H9 (cell line): ENCODE measurements at regions not wholly inside any gene's neighbourhood (a gene's known extent, or its start where the extent isn't known, plus 50 kb on each side); places are given as distances from the start of the nearest gene placed in this dataset.

ENCODE experiments used
- DNase-seq: peaks from one replicate; pipeline ENCODE4 v3.0.0-alpha.2; 2017
- H2AFZ ChIP-seq: one replicate; pipeline ENCODE4 v1.6.1; 2013; ENCODE audit warnings: mild to moderate bottlenecking, low read length, control low read depth, moderate library complexity
- H2AK5ac ChIP-seq: 2 replicates; pipeline ENCODE4 v1.6.1; 2013; ENCODE audit warnings: low read length, control low read depth, mixed read lengths; ENCODE audit not compliant: insufficient read length
- H2BK120ac ChIP-seq: one replicate; pipeline ENCODE4 v1.6.1; 2013; ENCODE audit warnings: low read depth, mild to moderate bottlenecking, low read length, control low read depth, inconsistent platforms; ENCODE audit not compliant: poor library complexity, severe bottlenecking
- H2BK12ac ChIP-seq: 2 replicates; pipeline ENCODE4 v1.6.1; 2013; ENCODE audit warnings: low read length, control low read depth, mixed read lengths, low read depth; ENCODE audit not compliant: insufficient read length
- H2BK15ac ChIP-seq: 2 replicates; pipeline ENCODE4 v1.6.1; 2013; ENCODE audit warnings: low read depth, low read length, control low read depth
- H2BK20ac ChIP-seq: one replicate; pipeline ENCODE4 v1.6.1; 2013; ENCODE audit warnings: low read depth, mild to moderate bottlenecking, low read length, control low read depth, inconsistent platforms; ENCODE audit not compliant: poor library complexity, severe bottlenecking
- H2BK5ac ChIP-seq: 2 replicates; pipeline ENCODE4 v1.6.1; 2013; ENCODE audit warnings: low read length, control low read depth, mixed read lengths; ENCODE audit not compliant: insufficient read length
- H3K14ac ChIP-seq: 2 replicates; pipeline ENCODE4 v1.6.1; 2013; ENCODE audit warnings: low read length, control low read depth; ENCODE audit not compliant: insufficient read depth
- H3K18ac ChIP-seq: 2 replicates; pipeline ENCODE4 v1.6.1; 2013; ENCODE audit warnings: low read depth, mild to moderate bottlenecking, mixed read lengths, low read length, control low read depth; ENCODE audit not compliant: insufficient read length
- H3K23ac ChIP-seq: 2 replicates; pipeline ENCODE4 v1.6.1; 2013; ENCODE audit warnings: low read length, control low read depth, mixed read lengths, low read depth; ENCODE audit not compliant: insufficient read length
- H3K23me2 ChIP-seq: 2 replicates; pipeline ENCODE4 v1.6.1; 2013; ENCODE audit warnings: low read depth, mild to moderate bottlenecking, mixed read lengths, low read length, control low read depth; ENCODE audit not compliant: insufficient read length, poor library complexity, severe bottlenecking
- H3K27ac ChIP-seq: 2 replicates; pipeline ENCODE4 v1.5.1; 2013; ENCODE audit warnings: low read length, control low read depth, mixed read lengths, low read depth; ENCODE audit not compliant: insufficient read length
- H3K27me3 ChIP-seq: 2 replicates; pipeline ENCODE4 v1.6.1; 2013; ENCODE audit warnings: low read length, control low read depth, inconsistent platforms; ENCODE audit not compliant: insufficient read depth
- H3K4ac ChIP-seq: 2 replicates; pipeline ENCODE4 v1.6.1; 2013; ENCODE audit warnings: low read depth, mild to moderate bottlenecking, control low read depth, inconsistent platforms, low read length, moderate library complexity
- H3K4me1 ChIP-seq: 2 replicates; pipeline ENCODE4 v1.6.1; 2013; ENCODE audit warnings: low read length, control low read depth, inconsistent platforms; ENCODE audit not compliant: insufficient read depth
- H3K4me2 ChIP-seq: 2 replicates; pipeline ENCODE4 v1.6.1; 2013; ENCODE audit warnings: low read length, control low read depth, mixed read lengths; ENCODE audit not compliant: insufficient read length, insufficient read depth
- H3K56ac ChIP-seq: 2 replicates; pipeline ENCODE4 v1.6.1; 2013; ENCODE audit warnings: low read depth, mild to moderate bottlenecking, mixed read lengths, low read length, control low read depth; ENCODE audit not compliant: insufficient read length
- H3K79me1 ChIP-seq: 2 replicates; pipeline ENCODE4 v1.6.1; 2013; ENCODE audit warnings: low read depth, mild to moderate bottlenecking, moderate library complexity, low read length, control low read depth, inconsistent platforms; ENCODE audit not compliant: insufficient read depth, poor library complexity, severe bottlenecking
- H3K79me2 ChIP-seq: 2 replicates; pipeline ENCODE4 v1.6.1; 2013; ENCODE audit warnings: low read length, control low read depth, inconsistent platforms; ENCODE audit not compliant: insufficient read depth
- H3K9ac ChIP-seq: 2 replicates; pipeline ENCODE4 v1.6.1; 2013; ENCODE audit warnings: low read length, control low read depth, mixed read lengths; ENCODE audit not compliant: insufficient read length; ENCODE audit errors: extremely low read depth
- H3K9me3 ChIP-seq: one replicate; pipeline ENCODE4 v1.6.1; 2013; ENCODE audit warnings: low read depth, low read length, inconsistent platforms; ENCODE audit not compliant: control insufficient read depth
- H3T11ph ChIP-seq: one replicate; pipeline ENCODE4 v1.6.1; 2013; ENCODE audit warnings: mild to moderate bottlenecking, low read length, control low read depth, inconsistent platforms
- H4K20me1 ChIP-seq: one replicate; pipeline ENCODE4 v1.6.1; 2013; ENCODE audit not compliant: control insufficient read depth, insufficient read length, insufficient read depth
- H4K5ac ChIP-seq: 2 replicates; pipeline ENCODE4 v1.6.1; 2013; ENCODE audit warnings: low read depth, mild to moderate bottlenecking, mixed read lengths, low read length, control low read depth; ENCODE audit not compliant: insufficient read length
- H4K8ac ChIP-seq: replicated peaks from 2 replicates; pipeline ENCODE4 v1.6.1; 2013; ENCODE audit warnings: low read length, control low read depth, mixed read lengths, low read depth; ENCODE audit not compliant: insufficient read length
- H4K91ac ChIP-seq: 2 replicates; pipeline ENCODE4 v1.6.1; 2013; ENCODE audit warnings: low read depth, mild to moderate bottlenecking, moderate library complexity, mixed read lengths, low read length, control low read depth; ENCODE audit not compliant: insufficient read length
- H3K27ac Mint-ChIP-seq, 3 experiments: 2 replicates in 2 of 3; 3 replicates in 1 of 3; pipeline ENCODE4 v1.8.0; 2020 to 2021; ENCODE audit warnings: mixed read lengths in 3 of 3, mild to moderate bottlenecking in 1 of 3, moderate library complexity in 1 of 3
- H3K27me3 Mint-ChIP-seq: 2 replicates; pipeline ENCODE4 v1.8.0; 2021; ENCODE audit warnings: low read depth, mild to moderate bottlenecking, moderate library complexity, mixed read lengths
- H3K36me3 Mint-ChIP-seq, 3 experiments: 2 replicates in 2 of 3; 3 replicates in 1 of 3; pipeline ENCODE4 v1.8.0; 2020 to 2021; ENCODE audit warnings: low read depth in 3 of 3, mixed read lengths in 3 of 3; ENCODE audit not compliant: insufficient read depth in 1 of 3
- H3K4me1 Mint-ChIP-seq, 2 experiments: 2 replicates each; pipeline ENCODE4 v1.8.0; 2020; ENCODE audit warnings: mixed read lengths in 2 of 2
- H3K4me3 Mint-ChIP-seq, 2 experiments: 2 replicates in 1 of 2; 3 replicates in 1 of 2; pipeline ENCODE4 v1.8.0; 2020 to 2021; ENCODE audit warnings: mild to moderate bottlenecking in 2 of 2, mixed read lengths in 2 of 2, moderate library complexity in 1 of 2
- H3K9me3 Mint-ChIP-seq, 2 experiments: 2 replicates in 1 of 2; 3 replicates in 1 of 2; pipeline ENCODE4 v1.8.0; 2020; ENCODE audit warnings: mild to moderate bottlenecking in 2 of 2, mixed read lengths in 2 of 2, moderate library complexity in 1 of 2
- CTCF ChIP-seq: fragments of 200-600 bp; sonication (generic); conservative IDR thresholded peaks from 3 replicates; pipeline ENCODE4 v1.8.0; 2021; ENCODE audit warnings: antibody characterized with exemption, mild to moderate bottlenecking
- WGBS: extraction: QIAGEN DNeasy Blood & Tissue Kit; methylation state at CpG from one replicate; pipeline ENCODE4 v1.1.7; 2013; ENCODE audit warnings: missing lambda C conversion rate, low lambda C conversion rate, mixed read lengths; ENCODE audit not compliant: insufficient read length; ENCODE audit errors: extremely low coverage; 5-methylcytosine and 5-hydroxymethylcytosine counted together

GRCh38 chr18:46278481-46279465 lies 174.6 kb downstream of the HAUS1 start:
- no peaks in the 10 kb centered on the region for H3K23me2 ChIP-seq
- Mint-ChIP-seq H3K9me3 (no peaks in the 10 kb centered on the region), H3K4me1 (peaks cover 32 to 45% of the 10 kb centered on the region in 2 experiments), H3K4me3 (no peak overlapping the region), H3K27ac (peak overlapping the region in 1 of 3 experiments; percentile 15; a peak in 2 of 7 replicates), H3K27me3 (no peaks in the 10 kb centered on the region), H3K36me3 (no peaks in the 10 kb centered on the region)
- H3K27ac ChIP-seq, result no peak overlapping the region
- no peaks in the 10 kb centered on the region for H3K79me1 ChIP-seq
- no peak overlapping the region for H3K18ac ChIP-seq
- no CpG with 5 or more reads among the region's 10 CpGs for WGBS
- H3K9ac ChIP-seq, result no peak overlapping the region
- H3T11ph ChIP-seq, result no peak overlapping the region
- no peaks in the 10 kb centered on the region for H3K27me3 ChIP-seq
- no peak overlapping the region for H4K91ac ChIP-seq
- H2BK5ac ChIP-seq, result no peak overlapping the region
- no peak for DNase-seq
- no peak overlapping the region for H3K4ac ChIP-seq
- H3K23ac ChIP-seq, result no peak overlapping the region
- no peak overlapping the region for H2BK12ac ChIP-seq
- no peak overlapping the region for H2BK120ac ChIP-seq
- no peaks in the 10 kb centered on the region for H3K9me3 ChIP-seq
- H2AFZ ChIP-seq, result no peak overlapping the region
- no peak overlapping the region for H3K56ac ChIP-seq
- H4K5ac ChIP-seq, result no peak overlapping the region
- H2AK5ac ChIP-seq, result no peak overlapping the region
- H3K14ac ChIP-seq, result no peak overlapping the region
- no peak overlapping the region for H2BK20ac ChIP-seq
- H3K4me2 ChIP-seq, result no peak overlapping the region
- H2BK15ac ChIP-seq, result no peak overlapping the region
- H4K20me1 ChIP-seq, result no peaks in the 10 kb centered on the region
- H4K8ac ChIP-seq, result no peak overlapping the region
- TF ChIP-seq CTCF, result no peak
- peaks cover 7% of the 10 kb centered on the region; the same call in 1 of the 2 replicates for H3K4me1 ChIP-seq
- H3K79me2 ChIP-seq, result no peaks in the 10 kb centered on the region; the same call in 1 of the 2 replicates
